GM12873 (cell line): ENCODE measurements at regions not wholly inside any gene's neighbourhood (a gene's known extent, or its start where the extent isn't known, plus 50 kb on each side); places are given as distances from the start of the nearest gene placed in this dataset.

Experiments used
- CTCF ChIP-seq: IDR thresholded peaks from 2 replicates; pipeline ENCODE4 v1.5.1; 2012; ENCODE audit warnings: low read depth, mild to moderate bottlenecking, moderate library complexity, low read length, control low read depth; ENCODE audit not compliant: insufficient read depth; ENCODE audit errors: missing control alignments

DNA sequence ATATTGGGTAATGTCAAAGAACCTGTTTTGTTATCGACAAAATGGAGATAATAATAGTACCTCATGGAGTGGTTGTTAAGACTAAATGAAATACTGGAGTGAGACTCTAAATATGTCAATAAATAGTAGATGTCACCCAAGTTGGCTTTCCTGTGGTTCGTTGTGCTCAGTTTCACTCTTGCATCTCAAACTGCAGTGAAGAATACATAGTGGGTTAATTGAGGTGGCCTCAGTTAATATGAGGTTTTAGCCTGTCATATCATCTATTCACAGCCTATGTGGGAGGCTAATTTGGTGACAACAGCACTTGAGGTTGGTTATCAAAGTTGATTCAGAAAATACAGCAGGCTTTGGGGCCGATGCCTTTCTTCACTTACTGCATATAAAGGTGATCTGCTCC, 485.5 kb upstream of the SUCLG2 start:
- TF ChIP-seq CTCF, result no peak

GRCh38 chr3:68136411-68136810, 482.0 kb upstream of the SUCLG2 start:
- TF ChIP-seq CTCF, result no peak

DNA sequence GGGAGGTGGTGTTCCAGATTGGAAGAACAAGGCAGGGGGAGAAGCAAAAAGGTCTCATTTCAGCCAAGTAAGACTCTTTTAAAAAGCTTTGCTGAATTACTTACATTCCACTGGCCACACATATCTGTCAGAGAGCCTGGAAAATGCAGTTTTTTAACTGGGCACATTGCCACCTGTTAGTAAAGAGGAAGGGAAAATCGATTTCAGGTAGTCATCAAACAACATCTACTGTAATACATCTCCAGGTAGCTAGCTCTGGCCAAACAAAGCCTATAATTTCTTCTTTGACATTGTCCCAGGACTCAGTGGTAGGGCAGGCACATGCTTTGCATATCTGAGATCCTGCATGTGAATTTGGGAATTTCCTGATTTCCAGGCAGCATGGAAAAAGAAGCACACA, 480.7 kb upstream of the SUCLG2 start:
- no peak for TF ChIP-seq CTCF

- no peak for TF ChIP-seq CTCF
These were observed 474.7 kb upstream of the SUCLG2 start for GRCh38 chr3:68129065-68129464.

- TF ChIP-seq CTCF, result no peak
These were observed 468.8 kb upstream of the SUCLG2 start for GRCh38 chr3:68123231-68123630.

DNA sequence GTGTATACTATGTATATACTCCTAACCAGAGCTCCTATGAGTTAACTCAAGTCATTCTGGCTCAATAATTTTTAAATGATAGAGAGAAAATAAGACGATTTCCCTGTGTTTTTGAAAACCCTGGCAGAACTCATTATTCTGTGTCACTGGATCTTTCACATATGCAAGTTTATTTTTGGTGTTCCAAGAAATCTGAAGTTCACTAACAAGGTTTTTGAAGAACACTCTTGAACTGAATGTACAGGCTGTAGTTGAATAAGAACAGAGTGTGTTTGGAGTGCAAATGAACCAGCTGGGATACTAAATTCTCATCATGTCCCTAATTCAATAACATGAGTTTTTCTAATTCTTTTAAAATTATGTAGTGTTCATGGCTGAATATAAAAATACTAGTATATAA, 466.9 kb upstream of the SUCLG2 start:
- TF ChIP-seq CTCF, result no peak

- TF ChIP-seq CTCF, result no peak
These were observed 462.2 kb upstream of the SUCLG2 start for GRCh38 chr3:68116580-68116979.

- no peak for TF ChIP-seq CTCF
These were observed 449.4 kb upstream of the SUCLG2 start for GRCh38 chr3:68103811-68104210.
